RWPE2 (cell line): ENCODE measurements at regions not wholly inside any gene's neighbourhood (a gene's known extent, or its start where the extent isn't known, plus 50 kb on each side); places are given as distances from the start of the nearest gene placed in this dataset.
A peak's percentile ranks its signal among the peaks of the same experiment; 100 is the strongest.

Experiments used
- ATAC-seq: fragments of 200-7000 bp; cut with Tn5 transposase; 3 replicates; pipeline ENCODE4 v1.9.1; 2021; ENCODE audit warnings: low read depth
- DNase-seq: peaks from one replicate; pipeline ENCODE4 v3.0.0-alpha.2; 2020; ENCODE audit warnings: low spot score
- H3K27ac ChIP-seq: fragments of 450-650 bp; 2 replicates; pipeline ENCODE4 v1.5.1; 2017; ENCODE audit warnings: mild to moderate bottlenecking; ENCODE audit not compliant: poor library complexity, severe bottlenecking
- H3K27me3 ChIP-seq: fragments of 250-450 bp; sonication (Bioruptor Pico); 2 replicates; pipeline ENCODE4 v1.5.1; 2021; ENCODE audit warnings: mild to moderate bottlenecking, moderate library complexity; ENCODE audit not compliant: insufficient read depth, poor library complexity, severe bottlenecking
- H3K36me3 ChIP-seq: fragments of 250-450 bp; sonication (Bioruptor Pico); 2 replicates; pipeline ENCODE4 v1.5.1; 2020; ENCODE audit warnings: low read depth, mild to moderate bottlenecking, moderate library complexity
- H3K4me1 ChIP-seq: fragments of 250-450 bp; sonication (Bioruptor Pico); 2 replicates; pipeline ENCODE4 v1.5.1; 2021; ENCODE audit warnings: mild to moderate bottlenecking, moderate library complexity; ENCODE audit not compliant: insufficient read depth, poor library complexity, severe bottlenecking
- H3K4me3 ChIP-seq: fragments of 250-450 bp; sonication (Bioruptor Pico); 2 replicates; pipeline ENCODE4 v1.5.1; 2021; ENCODE audit warnings: mild to moderate bottlenecking, moderate library complexity; ENCODE audit not compliant: severe bottlenecking
- H3K9me3 ChIP-seq: fragments of 250-450 bp; sonication (Bioruptor Pico); 2 replicates; pipeline ENCODE4 v1.5.1; 2021; ENCODE audit warnings: mild to moderate bottlenecking, moderate library complexity; ENCODE audit not compliant: severe bottlenecking
- CTCF ChIP-seq: fragments of 450-650 bp; IDR thresholded peaks from one replicate; pipeline ENCODE4 v1.5.1; 2017; ENCODE audit warnings: mild to moderate bottlenecking, moderate library complexity; ENCODE audit not compliant: poor library complexity, severe bottlenecking

- Histone ChIP-seq H3K27ac (no peak overlapping the region), H3K9me3 (no peaks in the 10 kb centered on the region), H3K4me3 (no peak overlapping the region), H3K27me3 (no peaks in the 10 kb centered on the region), H3K4me1 (no peaks in the 10 kb centered on the region), H3K36me3 (no peaks in the 10 kb centered on the region)
- DNase-seq (no peak), ATAC-seq (no peak)
- TF ChIP-seq CTCF = no peak
Observed at GRCh38 chr11:131108760-131109159, 192.5 kb upstream of the SNX19 start.

DNA sequence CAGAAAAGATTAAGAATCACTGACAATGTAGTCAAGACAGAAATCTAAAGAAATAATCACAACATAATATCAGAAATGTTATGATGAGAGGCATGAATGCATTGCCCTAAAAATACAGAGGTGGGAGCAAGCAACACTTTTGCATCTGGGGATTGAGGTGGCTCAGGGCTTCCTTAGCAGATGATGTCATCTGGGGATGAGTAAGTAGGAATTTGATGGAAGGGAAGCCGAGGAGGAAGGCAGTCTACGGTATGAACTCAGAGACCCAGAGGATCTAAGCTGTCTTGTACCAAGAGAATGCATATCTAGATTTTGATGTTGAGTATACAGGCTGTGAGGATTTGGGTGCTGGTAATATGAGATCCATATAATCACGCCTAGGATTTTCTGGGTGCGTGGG, 193.0 kb upstream of the SNX19 start:
- H3K9me3 ChIP-seq = no peaks in the 10 kb centered on the region
- no peak for DNase-seq
- peak; percentile 77; the same call in 2 of the 3 replicates for ATAC-seq
- TF ChIP-seq CTCF = no peak
- no peak overlapping the region for H3K27ac ChIP-seq
- no peak overlapping the region for H3K4me3 ChIP-seq
- no peaks in the 10 kb centered on the region for H3K36me3 ChIP-seq
- no peaks in the 10 kb centered on the region for H3K4me1 ChIP-seq
- no peaks in the 10 kb centered on the region for H3K27me3 ChIP-seq

DNA sequence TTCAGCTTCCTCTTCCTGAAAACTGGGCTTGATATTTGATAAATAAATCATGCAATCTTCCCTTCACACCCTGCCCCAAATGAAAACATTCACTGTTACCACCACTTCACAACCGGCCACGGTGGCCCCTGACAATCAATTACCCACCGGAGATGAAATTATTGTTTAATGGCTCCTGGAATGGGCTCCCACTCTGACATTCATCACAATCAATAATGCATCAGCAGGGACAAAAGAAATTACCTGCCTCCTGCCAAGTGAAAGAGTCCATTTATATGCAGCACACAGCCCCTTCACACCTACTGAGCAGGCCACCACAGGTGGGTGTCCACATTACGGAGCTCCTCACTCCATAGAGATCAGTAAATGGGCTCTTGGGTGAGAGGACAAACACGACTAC, 193.5 kb upstream of the SNX19 start:
- no peak overlapping the region for H3K4me3 ChIP-seq
- H3K27ac ChIP-seq = no peak overlapping the region
- H3K9me3 ChIP-seq = no peaks in the 10 kb centered on the region
- TF ChIP-seq CTCF = no peak
- no peak for ATAC-seq
- no peaks in the 10 kb centered on the region for H3K27me3 ChIP-seq
- H3K4me1 ChIP-seq = no peaks in the 10 kb centered on the region
- no peak for DNase-seq
- no peaks in the 10 kb centered on the region for H3K36me3 ChIP-seq

DNA sequence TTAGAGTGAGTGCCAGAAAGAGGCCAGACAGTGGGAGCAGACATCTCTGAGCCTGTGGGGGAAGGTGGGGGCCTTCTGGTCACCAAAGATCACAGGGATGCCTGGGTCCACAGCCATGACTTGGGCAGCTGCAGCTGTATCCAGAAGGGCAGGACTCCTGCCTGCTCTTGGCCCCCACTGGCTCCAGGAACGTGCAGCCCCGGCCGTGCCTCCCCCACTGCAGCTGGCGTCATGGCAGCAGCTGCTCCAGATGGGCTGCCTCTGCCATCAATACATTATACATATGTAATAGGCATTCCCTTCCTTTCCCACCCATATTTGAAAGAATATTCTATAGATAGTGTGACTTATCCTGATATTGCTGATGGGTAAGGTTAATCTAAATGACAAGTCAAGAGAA, 195.5 kb upstream of the SNX19 start:
- TF ChIP-seq CTCF = no peak
- ATAC-seq = no peak
- H3K9me3 ChIP-seq = no peaks in the 10 kb centered on the region
- H3K27me3 ChIP-seq = no peaks in the 10 kb centered on the region
- H3K4me3 ChIP-seq = no peak overlapping the region
- H3K27ac ChIP-seq = no peak overlapping the region
- DNase-seq = no peak
- no peaks in the 10 kb centered on the region for H3K36me3 ChIP-seq
- no peaks in the 10 kb centered on the region for H3K4me1 ChIP-seq

DNA sequence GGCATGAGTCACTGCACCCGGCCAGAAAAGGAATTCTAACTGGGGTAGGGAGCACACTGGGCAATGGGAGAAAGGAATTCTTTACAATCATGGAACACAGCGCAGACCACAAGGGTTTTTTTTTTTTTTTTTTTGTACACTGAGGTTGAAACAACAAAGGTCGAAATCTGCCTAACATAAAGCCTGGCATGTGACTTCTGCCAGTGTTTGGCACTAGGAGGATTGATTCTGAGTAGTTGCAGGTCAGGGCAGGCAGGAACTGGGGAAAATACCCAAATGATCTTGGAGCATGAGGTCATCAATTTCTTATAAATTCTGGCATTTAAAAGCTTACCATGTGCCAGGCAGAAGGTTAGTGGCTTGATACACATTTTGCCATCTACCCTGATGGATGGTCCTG, 202.0 kb upstream of the SNX19 start:
- H3K9me3 ChIP-seq = no peaks in the 10 kb centered on the region
- H3K36me3 ChIP-seq = no peaks in the 10 kb centered on the region
- TF ChIP-seq CTCF = no peak
- no peaks in the 10 kb centered on the region for H3K27me3 ChIP-seq
- H3K4me3 ChIP-seq = no peak overlapping the region
- ATAC-seq (peak; percentile 56), DNase-seq (no peak)
- H3K4me1 ChIP-seq = no peaks in the 10 kb centered on the region
- H3K27ac ChIP-seq = no peak overlapping the region
